Kidney epithelial cell (primary cell): ENCODE measurements at regions not wholly inside any gene's neighbourhood (a gene's known extent, or its start where the extent isn't known, plus 50 kb on each side); places are given as distances from the start of the nearest gene placed in this dataset.
"Not testable (repeated sequence)": the region's sequence is repeated elsewhere in the genome, so short reads cannot be mapped to it uniquely, and the experiment has no call there.

Experiments
- DNase-seq: peaks from one replicate; pipeline ENCODE4 v3.0.0-alpha.2; 2010; ENCODE audit warnings: low read depth
- H3K27me3 ChIP-seq: 2 replicates; pipeline ENCODE4 v1.6.0; 2011; ENCODE audit warnings: low read length; ENCODE audit not compliant: control insufficient read depth, insufficient read depth
- H3K36me3 ChIP-seq: 2 replicates; pipeline ENCODE4 v1.5.1; 2011; ENCODE audit warnings: low read length; ENCODE audit not compliant: control insufficient read depth, insufficient read depth
- H3K4me3 ChIP-seq: 2 replicates; pipeline ENCODE4 v1.5.1; 2011; ENCODE audit warnings: low read depth, mild to moderate bottlenecking, control low read depth, low read length
- CTCF ChIP-seq: IDR thresholded peaks from 2 replicates; pipeline ENCODE4 v1.5.1; 2011; ENCODE audit warnings: mild to moderate bottlenecking, moderate library complexity, low read length, control low read depth, inconsistent platforms; ENCODE audit not compliant: insufficient read depth, poor library complexity, severe bottlenecking

GRCh38 chr3:144875211-144875610 lies 903.6 kb downstream of the DIPK2A start:
- Histone ChIP-seq H3K36me3 (no peaks in the 10 kb centered on the region), H3K27me3 (no peaks in the 10 kb centered on the region), H3K4me3 (no peak overlapping the region)
- no peak for TF ChIP-seq CTCF
- DNase-seq = no peak

GRCh38 chr3:144877356-144877755 lies 905.7 kb downstream of the DIPK2A start:
- H3K4me3 ChIP-seq = no peak overlapping the region
- TF ChIP-seq CTCF = no peak

GRCh38 chr3:144879701-144880100 lies 908.1 kb downstream of the DIPK2A start:
- no peak for TF ChIP-seq CTCF
- H3K27me3 ChIP-seq = no peaks in the 10 kb centered on the region
- DNase-seq = no peak
- no peaks in the 10 kb centered on the region for H3K36me3 ChIP-seq
- no peak overlapping the region for H3K4me3 ChIP-seq

More at GRCh38 chr3:144877356-144877755, 905.7 kb downstream of the DIPK2A start:
- DNase-seq = no peak
- no peaks in the 10 kb centered on the region for H3K27me3 ChIP-seq
- no peaks in the 10 kb centered on the region for H3K36me3 ChIP-seq

GRCh38 chr3:144893980-144894379 lies 922.4 kb downstream of the DIPK2A start:
- no peak for TF ChIP-seq CTCF
- Histone ChIP-seq H3K27me3 (no peaks in the 10 kb centered on the region), H3K36me3 (no peaks in the 10 kb centered on the region), H3K4me3 (no peak overlapping the region)
- DNase-seq = no peak

GRCh38 chr3:144894576-144894975 lies 923.0 kb downstream of the DIPK2A start:
- H3K27me3 ChIP-seq = no peaks in the 10 kb centered on the region
- TF ChIP-seq CTCF = no peak
- DNase-seq = no peak
- H3K4me3 ChIP-seq = no peak overlapping the region
- no peaks in the 10 kb centered on the region for H3K36me3 ChIP-seq

- H3K4me3 ChIP-seq = no peak overlapping the region
- H3K36me3 ChIP-seq = no peaks in the 10 kb centered on the region
- no peak for TF ChIP-seq CTCF
- no peaks in the 10 kb centered on the region for H3K27me3 ChIP-seq
- DNase-seq = no peak
Observed at GRCh38 chr3:144900366-144900765, 928.7 kb downstream of the DIPK2A start.

GRCh38 chr3:144907581-144907980 lies 936.0 kb downstream of the DIPK2A start:
- not testable (repeated sequence) for H3K4me3 ChIP-seq, H3K27me3 ChIP-seq, H3K36me3 ChIP-seq
- peak; percentile 10 for DNase-seq
